ENCODE measurements at regions not wholly inside any gene's neighbourhood (a gene's known extent, or its start where the extent isn't known, plus 50 kb on each side); places are given as distances from the start of the nearest gene placed in this dataset.

DNA sequence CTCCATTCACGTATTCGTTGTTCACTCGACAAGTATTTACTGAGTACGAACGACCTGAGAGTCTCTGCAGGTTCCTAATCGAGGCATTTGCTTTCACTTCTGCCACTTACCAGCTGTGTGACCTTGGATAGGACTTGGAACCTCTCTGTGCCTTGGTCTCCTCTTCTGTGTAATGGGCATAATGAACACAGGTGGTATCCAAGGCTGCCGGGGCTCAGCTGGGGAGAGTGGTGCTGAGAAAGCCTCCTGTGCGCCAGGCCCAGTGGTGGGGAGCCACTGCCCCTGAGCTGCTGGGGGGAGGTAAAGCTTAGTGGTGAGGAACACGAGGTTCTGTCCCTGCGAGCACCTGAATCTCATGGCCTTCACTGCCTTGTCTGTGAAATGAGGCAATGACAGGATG, 150.7 kb downstream of the IRF8 start:
- TF ChIP-seq POLR2AphosphoS5 (IDR thresholded peaks at IDR 0.05; ENCODE audit: low read depth): no peak
- TF ChIP-seq, protein P1, sequence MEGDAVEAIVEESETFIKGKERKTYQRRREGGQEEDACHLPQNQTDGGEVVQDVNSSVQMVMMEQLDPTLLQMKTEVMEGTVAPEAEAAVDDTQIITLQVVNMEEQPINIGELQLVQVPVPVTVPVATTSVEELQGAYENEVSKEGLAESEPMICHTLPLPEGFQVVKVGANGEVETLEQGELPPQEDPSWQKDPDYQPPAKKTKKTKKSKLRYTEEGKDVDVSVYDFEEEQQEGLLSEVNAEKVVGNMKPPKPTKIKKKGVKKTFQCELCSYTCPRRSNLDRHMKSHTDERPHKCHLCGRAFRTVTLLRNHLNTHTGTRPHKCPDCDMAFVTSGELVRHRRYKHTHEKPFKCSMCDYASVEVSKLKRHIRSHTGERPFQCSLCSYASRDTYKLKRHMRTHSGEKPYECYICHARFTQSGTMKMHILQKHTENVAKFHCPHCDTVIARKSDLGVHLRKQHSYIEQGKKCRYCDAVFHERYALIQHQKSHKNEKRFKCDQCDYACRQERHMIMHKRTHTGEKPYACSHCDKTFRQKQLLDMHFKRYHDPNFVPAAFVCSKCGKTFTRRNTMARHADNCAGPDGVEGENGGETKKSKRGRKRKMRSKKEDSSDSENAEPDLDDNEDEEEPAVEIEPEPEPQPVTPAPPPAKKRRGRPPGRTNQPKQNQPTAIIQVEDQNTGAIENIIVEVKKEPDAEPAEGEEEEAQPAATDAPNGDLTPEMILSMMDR (IDR thresholded peaks at IDR 0.05; ENCODE audit: insufficient read depth, low read length): no peak
- TF ChIP-seq GABPA (IDR thresholded peaks at IDR 0.05; ENCODE audit: low read depth): no peak
- TF ChIP-seq, protein P2, sequence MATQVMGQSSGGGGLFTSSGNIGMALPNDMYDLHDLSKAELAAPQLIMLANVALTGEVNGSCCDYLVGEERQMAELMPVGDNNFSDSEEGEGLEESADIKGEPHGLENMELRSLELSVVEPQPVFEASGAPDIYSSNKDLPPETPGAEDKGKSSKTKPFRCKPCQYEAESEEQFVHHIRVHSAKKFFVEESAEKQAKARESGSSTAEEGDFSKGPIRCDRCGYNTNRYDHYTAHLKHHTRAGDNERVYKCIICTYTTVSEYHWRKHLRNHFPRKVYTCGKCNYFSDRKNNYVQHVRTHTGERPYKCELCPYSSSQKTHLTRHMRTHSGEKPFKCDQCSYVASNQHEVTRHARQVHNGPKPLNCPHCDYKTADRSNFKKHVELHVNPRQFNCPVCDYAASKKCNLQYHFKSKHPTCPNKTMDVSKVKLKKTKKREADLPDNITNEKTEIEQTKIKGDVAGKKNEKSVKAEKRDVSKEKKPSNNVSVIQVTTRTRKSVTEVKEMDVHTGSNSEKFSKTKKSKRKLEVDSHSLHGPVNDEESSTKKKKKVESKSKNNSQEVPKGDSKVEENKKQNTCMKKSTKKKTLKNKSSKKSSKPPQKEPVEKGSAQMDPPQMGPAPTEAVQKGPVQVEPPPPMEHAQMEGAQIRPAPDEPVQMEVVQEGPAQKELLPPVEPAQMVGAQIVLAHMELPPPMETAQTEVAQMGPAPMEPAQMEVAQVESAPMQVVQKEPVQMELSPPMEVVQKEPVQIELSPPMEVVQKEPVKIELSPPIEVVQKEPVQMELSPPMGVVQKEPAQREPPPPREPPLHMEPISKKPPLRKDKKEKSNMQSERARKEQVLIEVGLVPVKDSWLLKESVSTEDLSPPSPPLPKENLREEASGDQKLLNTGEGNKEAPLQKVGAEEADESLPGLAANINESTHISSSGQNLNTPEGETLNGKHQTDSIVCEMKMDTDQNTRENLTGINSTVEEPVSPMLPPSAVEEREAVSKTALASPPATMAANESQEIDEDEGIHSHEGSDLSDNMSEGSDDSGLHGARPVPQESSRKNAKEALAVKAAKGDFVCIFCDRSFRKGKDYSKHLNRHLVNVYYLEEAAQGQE (IDR thresholded peaks at IDR 0.05; ENCODE audit: insufficient replicate concordance, low read depth): no peak
- no peak for TF ChIP-seq SPI1 (IDR thresholded peaks at IDR 0.05; ENCODE audit: borderline replicate concordance, low read depth)

Measured in HL-60 (cell line).